ENCODE measurements at regions not wholly inside any gene's neighbourhood (a gene's known extent, or its start where the extent isn't known, plus 50 kb on each side); places are given as distances from the start of the nearest gene placed in this dataset.
"Not testable (repeated sequence)": the region's sequence is repeated elsewhere in the genome, so short reads cannot be mapped to it uniquely, and the experiment has no call there.

- H3K27me3 ChIP-seq (ENCODE audit: control insufficient read depth in 1 of 2, insufficient read depth in 2 of 2, low read length in 2 of 2), result no peaks in the 10 kb centered on the region
- H3K36me3 ChIP-seq (ENCODE audit: insufficient read depth, low read length), result no peaks in the 10 kb centered on the region
- no peak overlapping the region for H3K27ac ChIP-seq (ENCODE audit: low read depth, low read length)
- H3K9me3 ChIP-seq (ENCODE audit: low read length), result no peaks in the 10 kb centered on the region
- no peak overlapping the region for H3K4me3 ChIP-seq (ENCODE audit: low read depth in 1 of 2, low read length in 2 of 2)
- no peak overlapping the region for H3K9ac ChIP-seq (ENCODE audit: low read length)
- H3K4me1 ChIP-seq (ENCODE audit: insufficient read depth, low read length), result no peaks in the 10 kb centered on the region
These were observed 185.7 kb upstream of the CCNH start for GRCh38 chr5:87598460-87598859.

GRCh38 chr5:87594566-87594965 is 181.8 kb upstream of the CCNH start:
- Histone ChIP-seq H3K9me3 (ENCODE audit: low read length) (no peaks in the 10 kb centered on the region), H3K4me1 (ENCODE audit: insufficient read depth, low read length) (no peaks in the 10 kb centered on the region), H3K27me3 (ENCODE audit: control insufficient read depth in 1 of 2, insufficient read depth in 2 of 2, low read length in 2 of 2) (no peaks in the 10 kb centered on the region), H3K9ac (ENCODE audit: low read length) (no peak overlapping the region), H3K4me3 (ENCODE audit: low read depth in 1 of 2, low read length in 2 of 2) (no peak overlapping the region), H3K36me3 (ENCODE audit: insufficient read depth, low read length) (no peaks in the 10 kb centered on the region), H3K27ac (ENCODE audit: low read depth, low read length) (no peak overlapping the region)

- Histone ChIP-seq H3K9me3 (ENCODE audit: low read length) (no peaks in the 10 kb centered on the region), H3K9ac (ENCODE audit: low read length) (no peak overlapping the region), H3K27me3 (ENCODE audit: control insufficient read depth in 1 of 2, insufficient read depth in 2 of 2, low read length in 2 of 2) (no peaks in the 10 kb centered on the region), H3K4me1 (ENCODE audit: insufficient read depth, low read length) (no peaks in the 10 kb centered on the region), H3K27ac (ENCODE audit: low read depth, low read length) (no peak overlapping the region), H3K4me3 (ENCODE audit: low read depth in 1 of 2, low read length in 2 of 2) (no peak overlapping the region), H3K36me3 (ENCODE audit: insufficient read depth, low read length) (no peaks in the 10 kb centered on the region)
These were observed 176.9 kb upstream of the CCNH start for GRCh38 chr5:87589587-87589986.

- Histone ChIP-seq H3K9ac (ENCODE audit: low read length) (no peak overlapping the region), H3K4me1 (ENCODE audit: insufficient read depth, low read length) (no peaks in the 10 kb centered on the region), H3K4me3 (ENCODE audit: low read depth in 1 of 2, low read length in 2 of 2) (no peak overlapping the region), H3K27me3 (ENCODE audit: control insufficient read depth in 1 of 2, insufficient read depth in 2 of 2, low read length in 2 of 2) (no peaks in the 10 kb centered on the region), H3K9me3 (ENCODE audit: low read length) (no peaks in the 10 kb centered on the region), H3K27ac (ENCODE audit: low read depth, low read length) (no peak overlapping the region), H3K36me3 (ENCODE audit: insufficient read depth, low read length) (no peaks in the 10 kb centered on the region)
These were observed 175.6 kb upstream of the CCNH start for GRCh38 chr5:87588316-87588715.

GRCh38 chr5:87583704-87584103 is 171.0 kb upstream of the CCNH start:
- H3K27ac ChIP-seq (ENCODE audit: low read depth, low read length); H3K9ac ChIP-seq (ENCODE audit: low read length); H3K36me3 ChIP-seq (ENCODE audit: insufficient read depth, low read length); H3K4me3 ChIP-seq (ENCODE audit: low read depth in 1 of 2, low read length in 2 of 2); H3K27me3 ChIP-seq (ENCODE audit: control insufficient read depth in 1 of 2, insufficient read depth in 2 of 2, low read length in 2 of 2); H3K4me1 ChIP-seq (ENCODE audit: insufficient read depth, low read length); H3K9me3 ChIP-seq (ENCODE audit: low read length): not testable (repeated sequence)

- Histone ChIP-seq H3K9me3 (ENCODE audit: low read length) (no peaks in the 10 kb centered on the region), H3K27ac (ENCODE audit: low read depth, low read length) (no peak overlapping the region), H3K36me3 (ENCODE audit: insufficient read depth, low read length) (no peaks in the 10 kb centered on the region), H3K4me1 (ENCODE audit: insufficient read depth, low read length) (no peaks in the 10 kb centered on the region), H3K27me3 (ENCODE audit: control insufficient read depth in 1 of 2, insufficient read depth in 2 of 2, low read length in 2 of 2) (no peaks in the 10 kb centered on the region), H3K9ac (ENCODE audit: low read length) (no peak overlapping the region), H3K4me3 (ENCODE audit: low read depth in 1 of 2, low read length in 2 of 2) (no peak overlapping the region)
These were observed 169.4 kb upstream of the CCNH start for GRCh38 chr5:87582149-87582548.

- no peaks in the 10 kb centered on the region for H3K9me3 ChIP-seq (ENCODE audit: low read length)
These were observed 168.9 kb upstream of the CCNH start for GRCh38 chr5:87581661-87582060.

GRCh38 chr5:87579678-87580077 is 166.9 kb upstream of the CCNH start:
- Histone ChIP-seq H3K4me3 (ENCODE audit: low read depth in 1 of 2, low read length in 2 of 2) (no peak overlapping the region), H3K36me3 (ENCODE audit: insufficient read depth, low read length) (no peaks in the 10 kb centered on the region), H3K27me3 (ENCODE audit: control insufficient read depth in 1 of 2, insufficient read depth in 2 of 2, low read length in 2 of 2) (no peaks in the 10 kb centered on the region), H3K27ac (ENCODE audit: low read depth, low read length) (no peak overlapping the region), H3K9ac (ENCODE audit: low read length) (no peak overlapping the region), H3K9me3 (ENCODE audit: low read length) (no peaks in the 10 kb centered on the region), H3K4me1 (ENCODE audit: insufficient read depth, low read length) (no peaks in the 10 kb centered on the region)

More at GRCh38 chr5:87581661-87582060, 168.9 kb upstream of the CCNH start:
- Histone ChIP-seq H3K4me3 (ENCODE audit: low read depth in 1 of 2, low read length in 2 of 2) (no peak overlapping the region), H3K36me3 (ENCODE audit: insufficient read depth, low read length) (no peaks in the 10 kb centered on the region), H3K27ac (ENCODE audit: low read depth, low read length) (no peak overlapping the region), H3K4me1 (ENCODE audit: insufficient read depth, low read length) (no peaks in the 10 kb centered on the region), H3K9ac (ENCODE audit: low read length) (no peak overlapping the region), H3K27me3 (ENCODE audit: control insufficient read depth in 1 of 2, insufficient read depth in 2 of 2, low read length in 2 of 2) (no peaks in the 10 kb centered on the region)

- H3K9ac ChIP-seq (ENCODE audit: low read length), result no peak overlapping the region
- no peak overlapping the region for H3K27ac ChIP-seq (ENCODE audit: low read depth, low read length)
- no peaks in the 10 kb centered on the region for H3K4me1 ChIP-seq (ENCODE audit: insufficient read depth, low read length)
- no peak overlapping the region for H3K4me3 ChIP-seq (ENCODE audit: low read depth in 1 of 2, low read length in 2 of 2)
- no peaks in the 10 kb centered on the region for H3K27me3 ChIP-seq (ENCODE audit: control insufficient read depth in 1 of 2, insufficient read depth in 2 of 2, low read length in 2 of 2)
- no peaks in the 10 kb centered on the region for H3K9me3 ChIP-seq (ENCODE audit: low read length)
- no peaks in the 10 kb centered on the region for H3K36me3 ChIP-seq (ENCODE audit: insufficient read depth, low read length)
These were observed 164.1 kb upstream of the CCNH start for GRCh38 chr5:87576867-87577266.

- H3K4me1 ChIP-seq (ENCODE audit: insufficient read depth, low read length); H3K27ac ChIP-seq (ENCODE audit: low read depth, low read length); H3K27me3 ChIP-seq (ENCODE audit: control insufficient read depth in 1 of 2, insufficient read depth in 2 of 2, low read length in 2 of 2); H3K4me3 ChIP-seq (ENCODE audit: low read depth in 1 of 2, low read length in 2 of 2); H3K9ac ChIP-seq (ENCODE audit: low read length); H3K9me3 ChIP-seq (ENCODE audit: low read length); H3K36me3 ChIP-seq (ENCODE audit: insufficient read depth, low read length): not testable (repeated sequence)
These were observed 163.6 kb upstream of the CCNH start for GRCh38 chr5:87576306-87576705.

GRCh38 chr5:87574106-87574505 is 161.4 kb upstream of the CCNH start:
- no peak overlapping the region for H3K9ac ChIP-seq (ENCODE audit: low read length)
- no peak overlapping the region for H3K27ac ChIP-seq (ENCODE audit: low read depth, low read length)
- H3K4me1 ChIP-seq (ENCODE audit: insufficient read depth, low read length), result no peaks in the 10 kb centered on the region

GRCh38 chr5:87572611-87573010 is 159.9 kb upstream of the CCNH start:
- no peaks in the 10 kb centered on the region for H3K27me3 ChIP-seq (ENCODE audit: control insufficient read depth in 1 of 2, insufficient read depth in 2 of 2, low read length in 2 of 2)

More at GRCh38 chr5:87574106-87574505, 161.4 kb upstream of the CCNH start:
- Histone ChIP-seq H3K27me3 (ENCODE audit: control insufficient read depth in 1 of 2, insufficient read depth in 2 of 2, low read length in 2 of 2) (no peaks in the 10 kb centered on the region), H3K36me3 (ENCODE audit: insufficient read depth, low read length) (no peaks in the 10 kb centered on the region), H3K9me3 (ENCODE audit: low read length) (no peaks in the 10 kb centered on the region), H3K4me3 (ENCODE audit: low read depth in 1 of 2, low read length in 2 of 2) (no peak overlapping the region)

More at GRCh38 chr5:87572611-87573010, 159.9 kb upstream of the CCNH start:
- no peaks in the 10 kb centered on the region for H3K36me3 ChIP-seq (ENCODE audit: insufficient read depth, low read length)
- H3K4me3 ChIP-seq (ENCODE audit: low read depth in 1 of 2, low read length in 2 of 2), result no peak overlapping the region
- no peak overlapping the region for H3K9ac ChIP-seq (ENCODE audit: low read length)
- no peaks in the 10 kb centered on the region for H3K9me3 ChIP-seq (ENCODE audit: low read length)
- H3K27ac ChIP-seq (ENCODE audit: low read depth, low read length), result no peak overlapping the region
- H3K4me1 ChIP-seq (ENCODE audit: insufficient read depth, low read length), result no peaks in the 10 kb centered on the region
